GM18517 (cell line): ENCODE measurements at regions not wholly inside any gene's neighbourhood (a gene's known extent, or its start where the extent isn't known, plus 50 kb on each side); places are given as distances from the start of the nearest gene placed in this dataset.

Experiments used
- ATAC-seq: cut with Tn5 transposase; IDR thresholded peaks from one replicate; pipeline ENCODE4 v1.9.1; 2021; ENCODE audit warnings: mild to moderate bottlenecking, moderate library complexity; ENCODE audit not compliant: unreplicated experiment

DNA sequence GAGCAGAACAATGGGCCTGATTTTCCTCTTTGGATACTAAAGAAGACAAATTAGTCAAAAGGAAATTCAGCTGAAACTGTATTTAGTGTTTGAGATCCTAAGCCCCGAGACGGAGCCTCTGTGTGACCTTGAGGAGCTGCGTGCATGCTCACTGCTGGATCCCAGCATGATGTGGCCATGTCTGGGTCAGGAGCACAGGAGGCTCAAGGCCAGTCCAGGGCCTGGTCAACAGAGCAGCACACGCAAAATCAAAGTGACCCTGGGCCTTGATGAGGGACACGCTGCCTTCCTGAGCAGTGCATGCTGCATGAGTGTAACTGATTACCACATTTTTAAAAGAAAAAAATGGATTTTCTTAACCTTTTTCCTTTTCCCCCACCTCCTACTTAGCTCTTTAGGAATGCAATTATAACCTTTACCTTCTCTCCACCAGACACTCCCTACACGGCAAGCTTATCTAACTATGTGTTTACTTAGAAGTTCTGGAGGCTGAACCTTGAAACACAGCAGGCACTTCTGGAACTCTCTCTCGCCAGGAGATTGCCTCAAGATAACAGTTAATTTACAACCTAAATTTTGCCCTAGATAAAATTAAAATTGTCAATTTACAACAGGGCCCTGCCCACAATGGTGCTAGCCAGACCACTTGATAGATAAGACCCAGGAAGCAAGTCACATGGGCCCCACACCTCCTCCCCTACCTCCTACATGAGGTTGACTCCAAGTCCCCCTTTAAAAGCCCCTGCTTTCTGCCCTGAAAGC lies 144.6 kb downstream of the LRIG2 start:
- ATAC-seq = no peak

DNA sequence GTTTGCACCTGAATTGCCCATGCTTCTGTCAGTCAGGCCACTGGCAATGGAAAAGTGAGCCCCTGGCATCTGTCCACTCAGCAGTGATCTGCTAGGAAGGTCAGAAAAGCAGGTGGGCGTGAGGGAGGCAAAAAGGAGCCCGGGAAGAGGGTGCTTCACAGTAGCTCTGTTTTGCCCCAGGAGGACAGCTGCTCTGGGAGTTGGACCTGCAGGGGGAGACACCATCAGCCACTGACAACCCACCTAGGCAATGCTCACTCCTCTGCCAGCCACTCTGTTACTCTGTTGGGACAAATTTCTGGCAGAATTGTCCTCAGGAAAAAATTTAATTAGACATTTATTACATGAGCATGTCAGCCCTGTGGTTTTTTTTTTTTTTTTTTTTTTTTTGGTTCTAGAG lies 146.4 kb downstream of the LRIG2 start:
- no peak for ATAC-seq

DNA sequence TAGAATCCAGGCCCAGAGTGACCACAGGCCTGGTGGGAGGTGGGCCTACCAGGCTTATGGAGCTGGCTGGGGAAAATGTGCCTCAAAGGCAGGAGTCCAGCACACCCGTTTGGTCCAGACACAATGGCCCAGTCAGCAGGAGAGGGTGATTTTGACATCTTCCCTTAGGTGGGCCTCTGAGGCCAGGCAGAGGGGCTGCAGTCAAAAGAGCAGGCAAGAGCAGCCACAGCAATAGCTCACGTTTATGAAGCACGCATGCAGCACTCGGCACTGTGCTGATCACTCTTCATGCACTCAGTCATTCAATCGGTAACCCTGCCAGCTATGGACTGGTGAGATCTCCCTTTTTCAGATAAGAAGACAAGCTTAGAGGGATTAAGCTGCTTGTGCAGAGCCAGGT lies 146.8 kb downstream of the LRIG2 start:
- no peak for ATAC-seq

DNA sequence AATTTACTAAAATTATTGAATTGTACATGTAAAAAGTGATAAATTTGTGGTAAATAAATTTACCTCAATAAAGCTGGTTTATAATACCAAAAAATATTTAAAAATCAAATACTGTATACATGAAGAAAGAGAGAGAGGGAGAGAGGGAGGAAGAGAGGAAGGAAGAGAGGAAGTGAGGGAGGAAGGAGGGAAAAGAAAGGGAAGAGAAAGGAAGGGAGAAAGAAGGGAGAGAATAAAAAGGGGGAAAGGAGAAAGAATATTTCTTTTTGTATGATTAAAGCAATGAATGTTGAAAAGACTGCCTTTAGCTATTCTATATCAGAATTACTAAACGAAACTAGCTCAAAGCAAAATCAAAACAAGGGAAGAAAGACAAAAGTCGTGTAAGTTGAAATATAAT lies 150.0 kb downstream of the LRIG2 start:
- ATAC-seq = no peak

DNA sequence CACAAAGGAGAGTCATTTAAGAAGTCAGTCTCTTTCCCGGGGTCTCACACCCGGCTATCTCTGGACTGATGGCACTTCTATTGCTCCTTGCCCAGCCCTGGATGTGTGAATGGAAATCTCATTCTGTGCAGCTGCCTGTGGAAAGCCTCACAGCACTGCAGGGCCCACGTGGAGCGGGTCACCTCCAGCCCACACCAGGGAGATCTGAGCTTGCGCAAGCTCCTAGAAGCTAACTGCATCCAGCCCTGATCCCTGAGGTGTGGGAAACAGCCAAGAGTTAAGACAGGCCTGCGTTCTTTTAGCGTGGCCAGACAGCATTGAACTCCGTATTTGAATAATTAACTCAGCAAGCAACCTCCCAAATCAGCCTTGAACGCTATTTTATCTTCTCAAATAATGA lies 150.5 kb downstream of the LRIG2 start:
- ATAC-seq = no peak

DNA sequence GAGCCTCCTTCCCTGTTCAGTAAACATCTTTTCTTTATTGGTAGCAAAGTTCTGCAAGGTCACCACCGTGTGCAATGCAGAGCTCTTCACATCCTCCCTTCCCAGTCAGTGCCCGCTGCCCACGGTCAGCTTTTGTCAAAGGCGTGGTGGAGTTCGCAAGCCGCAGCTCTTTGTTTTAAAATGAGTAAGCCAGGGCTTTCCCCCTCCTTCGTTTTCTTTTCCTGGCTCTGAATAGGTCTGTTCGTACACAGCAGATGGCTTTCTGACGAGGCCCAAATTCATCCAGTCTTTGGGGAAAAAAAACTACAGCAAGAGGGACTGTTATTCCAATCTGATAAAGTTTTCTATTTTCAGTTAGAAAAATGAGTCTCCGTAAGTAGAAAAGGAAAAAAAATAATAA lies 153.2 kb downstream of the LRIG2 start:
- no peak for ATAC-seq

DNA sequence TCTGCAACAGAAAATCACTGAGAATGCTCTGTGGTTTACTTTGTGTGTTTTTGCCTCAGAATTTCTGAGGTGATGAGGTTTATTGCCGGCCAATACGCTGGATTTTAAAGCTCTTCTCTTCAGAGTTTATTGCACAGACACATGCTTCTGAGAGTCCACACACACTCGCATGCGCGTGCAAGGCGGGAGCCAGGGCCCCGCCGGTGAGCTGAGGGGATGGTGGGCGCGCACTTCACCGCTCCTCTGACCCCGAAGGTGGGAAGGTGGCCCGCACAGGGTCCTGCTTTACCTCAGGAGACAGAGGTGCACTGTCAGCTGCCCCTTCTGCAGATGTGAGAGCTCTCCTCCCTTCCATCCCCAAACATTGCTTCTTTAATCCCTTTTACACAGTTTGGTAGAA lies 158.4 kb upstream of the MAGI3 start:
- ATAC-seq = no peak

DNA sequence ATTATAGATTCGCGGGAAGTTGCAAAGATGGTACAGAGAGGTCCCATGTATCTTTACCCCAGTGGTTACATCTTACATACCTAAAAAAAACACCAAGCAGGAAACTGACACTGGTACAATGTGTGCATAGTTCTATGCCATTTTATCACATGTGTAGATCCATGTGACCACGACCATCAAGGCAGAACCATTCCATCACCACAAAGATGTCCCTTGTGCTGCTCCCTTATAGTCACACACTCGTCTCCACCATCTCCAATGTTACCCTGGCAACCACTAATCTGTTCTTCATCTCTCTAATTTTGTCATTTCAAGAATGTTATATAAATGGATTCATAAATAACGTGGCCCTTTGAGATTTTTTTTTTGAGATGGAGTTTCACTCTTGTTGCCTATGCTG lies 156.9 kb upstream of the MAGI3 start:
- ATAC-seq = no peak

DNA sequence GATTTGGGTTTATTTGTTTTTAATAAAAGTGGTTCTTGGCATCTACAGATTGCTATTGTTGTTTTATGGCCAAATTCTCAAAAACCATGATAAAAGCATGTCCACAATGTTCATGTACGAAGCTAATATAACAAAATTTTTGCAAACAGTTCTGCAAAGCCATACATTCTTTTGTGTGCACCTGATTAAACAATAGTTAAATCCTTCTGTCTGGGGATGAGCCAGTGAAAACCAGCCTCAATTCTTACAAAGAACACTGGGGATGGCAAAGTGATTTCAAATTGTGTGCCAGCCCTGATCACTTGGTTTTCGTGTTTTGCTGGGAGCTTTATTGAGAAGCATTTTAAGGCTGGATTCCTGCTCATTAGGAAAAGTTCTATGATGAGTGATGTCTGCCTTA lies 149.1 kb upstream of the MAGI3 start:
- no peak for ATAC-seq

DNA sequence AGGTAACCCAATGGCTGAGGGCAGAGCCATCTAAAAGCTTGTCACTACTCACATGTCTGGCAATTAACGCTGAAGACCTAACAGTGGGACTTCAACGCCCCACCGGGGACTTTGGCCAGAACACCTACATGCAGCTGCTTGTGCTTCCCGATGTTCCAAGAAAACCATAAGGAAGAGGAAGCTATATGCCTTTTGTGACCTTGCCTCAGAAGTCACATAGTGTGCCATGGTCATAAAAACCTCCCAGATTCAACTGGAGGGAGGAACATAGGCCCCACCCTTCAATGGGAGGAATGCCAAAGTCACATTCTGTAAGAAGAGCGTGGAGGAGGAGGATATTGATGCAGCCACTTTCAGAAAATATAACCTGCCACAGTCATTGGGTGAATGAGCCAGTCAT lies 147.8 kb upstream of the MAGI3 start:
- ATAC-seq = no peak

DNA sequence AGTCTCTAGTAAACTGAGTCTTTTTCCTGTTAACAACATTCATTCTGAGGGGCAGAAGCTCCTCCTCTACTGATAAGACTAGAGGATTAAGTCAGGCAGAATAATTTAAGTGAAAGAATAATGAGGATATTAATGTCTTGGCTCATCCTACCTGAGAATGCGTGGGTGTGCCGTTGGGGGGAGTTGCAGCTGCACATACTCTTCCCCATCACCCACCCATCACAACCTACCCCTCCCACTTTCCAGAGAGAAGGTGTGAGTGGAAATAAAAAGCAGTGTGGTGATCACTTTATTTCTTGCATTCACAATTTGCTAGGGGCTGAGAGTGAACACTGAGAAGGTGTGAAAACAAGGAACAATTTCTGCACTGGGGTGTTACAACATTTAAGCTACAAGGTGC lies 146.8 kb upstream of the MAGI3 start:
- no peak for ATAC-seq

DNA sequence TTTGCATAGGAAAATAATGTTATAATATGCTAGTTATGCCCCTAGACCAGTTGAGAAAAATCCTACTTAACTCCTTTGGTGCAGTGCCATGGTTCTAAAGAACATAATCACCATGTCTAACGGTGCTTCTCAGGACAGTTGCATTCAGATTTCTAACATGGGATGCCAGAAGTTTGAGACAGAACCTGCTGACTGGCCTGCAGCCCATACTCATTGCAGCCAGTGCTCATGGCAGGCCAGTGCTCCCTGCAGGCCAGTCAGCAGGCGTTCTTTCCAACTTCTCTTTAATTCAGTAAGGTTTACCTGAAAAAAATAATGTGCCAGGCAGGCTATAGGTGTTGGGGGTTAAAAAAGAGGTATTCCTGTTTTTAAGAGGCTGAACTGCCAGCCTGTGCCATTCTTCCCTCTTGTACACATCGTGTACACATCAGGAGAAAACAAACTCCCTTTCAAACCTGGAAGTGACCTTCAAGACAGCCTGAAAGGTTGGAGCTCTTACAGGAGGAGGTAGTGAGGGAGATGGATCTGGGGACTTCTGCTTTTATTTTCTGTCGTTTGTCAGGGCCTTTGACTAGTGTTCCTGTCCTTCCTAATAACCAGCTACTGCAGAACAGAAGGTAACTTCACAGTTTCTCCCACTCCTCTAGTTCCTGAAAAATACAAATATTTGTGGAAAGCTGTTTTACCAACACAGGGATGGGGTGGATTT lies 146.0 kb upstream of the MAGI3 start:
- ATAC-seq = no peak

DNA sequence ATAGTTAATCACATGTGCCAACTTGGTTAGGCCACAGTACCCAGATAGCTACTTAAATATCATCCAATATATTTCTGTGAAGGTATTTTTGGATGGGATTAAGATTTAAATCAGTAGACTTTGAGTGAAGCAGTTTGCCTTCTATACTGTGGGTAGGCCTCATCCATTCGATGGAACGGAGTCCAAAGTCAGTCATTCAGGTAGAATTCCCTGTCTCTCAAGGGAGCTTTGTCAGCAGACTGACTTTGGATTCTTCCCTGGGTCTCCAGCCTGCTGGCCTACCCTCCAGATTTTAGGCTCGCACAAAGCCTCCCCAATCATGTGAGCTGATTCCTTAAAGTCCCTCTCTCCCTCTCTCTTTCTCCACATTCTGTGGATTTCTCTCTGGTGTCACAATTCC lies 145.1 kb upstream of the MAGI3 start:
- no peak for ATAC-seq

DNA sequence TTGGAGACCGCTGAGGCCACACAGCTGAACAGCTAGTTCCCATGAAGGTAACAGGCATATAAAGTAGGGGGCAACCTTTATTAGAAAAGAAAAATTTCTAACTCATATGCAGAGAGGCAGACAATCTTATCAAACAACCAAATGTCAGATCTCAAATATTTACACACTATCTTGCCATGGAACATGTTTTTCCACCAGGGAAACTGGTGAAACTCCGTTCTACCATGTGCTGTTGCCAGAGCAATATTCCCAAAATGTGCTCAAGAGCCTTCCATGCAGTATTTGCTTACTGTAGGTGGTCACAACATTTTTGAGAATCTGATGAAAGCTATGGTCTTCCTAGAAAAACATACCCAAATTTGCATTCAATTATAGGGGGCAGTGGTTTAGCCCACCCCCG lies 143.4 kb upstream of the MAGI3 start:
- ATAC-seq = no peak

DNA sequence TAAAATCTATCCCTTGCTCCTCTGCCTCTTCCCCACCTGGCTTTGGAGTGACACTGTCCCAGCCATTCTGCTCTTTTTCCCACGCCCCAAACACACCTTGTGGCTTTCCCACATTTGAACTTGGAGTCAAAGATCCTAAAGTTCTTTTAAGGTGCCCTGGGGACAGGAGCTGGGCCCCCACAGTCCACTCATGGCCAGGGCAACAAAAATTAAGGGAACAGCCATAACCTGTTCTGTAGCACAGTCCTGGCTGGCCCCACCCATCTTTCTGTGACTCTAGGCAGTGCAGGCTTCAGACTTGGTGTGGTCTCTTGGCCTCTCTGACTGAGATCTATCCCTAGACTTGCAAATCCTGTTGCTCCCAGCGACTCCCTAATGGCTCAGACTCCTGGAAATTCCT lies 143.0 kb upstream of the MAGI3 start:
- ATAC-seq = no peak

DNA sequence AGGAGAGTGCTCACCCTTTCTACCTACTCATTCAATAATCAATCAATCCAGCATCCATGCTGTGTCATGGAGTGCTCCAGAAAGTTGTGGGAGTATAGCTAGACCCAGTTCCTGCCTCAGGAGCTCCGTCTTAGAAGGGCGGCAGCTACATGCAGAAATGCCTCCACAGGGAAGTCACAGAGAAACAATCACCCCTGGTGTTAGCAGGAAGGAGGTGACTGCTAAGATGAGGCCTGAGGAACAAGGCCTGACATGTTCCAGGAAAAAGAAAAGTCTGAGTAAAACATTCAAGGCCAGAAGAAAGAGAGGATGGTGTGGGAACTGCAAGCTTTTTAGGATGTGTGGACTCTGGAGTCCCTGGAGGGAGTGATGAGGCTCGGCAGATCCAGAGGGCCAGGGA lies 142.5 kb upstream of the MAGI3 start:
- ATAC-seq = no peak

DNA sequence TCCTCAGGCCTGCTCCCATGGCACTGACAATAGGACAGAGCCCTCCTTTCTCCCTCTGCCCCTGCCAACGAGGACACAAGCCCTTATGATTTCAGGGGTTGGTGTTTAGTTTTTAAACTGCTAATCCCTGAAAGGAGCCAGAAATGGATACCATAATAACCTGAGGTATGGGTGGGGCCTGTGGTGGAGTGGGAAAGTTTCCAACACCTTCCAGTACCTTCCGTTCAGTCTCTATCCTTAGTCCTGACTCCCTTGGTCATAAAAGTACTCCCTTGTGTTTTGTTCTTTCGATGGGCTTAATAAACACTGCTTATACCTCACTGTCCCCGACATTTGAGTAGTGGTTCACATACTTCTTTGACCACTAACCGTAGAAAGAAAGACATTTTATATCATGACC lies 141.8 kb upstream of the MAGI3 start:
- ATAC-seq = no peak

DNA sequence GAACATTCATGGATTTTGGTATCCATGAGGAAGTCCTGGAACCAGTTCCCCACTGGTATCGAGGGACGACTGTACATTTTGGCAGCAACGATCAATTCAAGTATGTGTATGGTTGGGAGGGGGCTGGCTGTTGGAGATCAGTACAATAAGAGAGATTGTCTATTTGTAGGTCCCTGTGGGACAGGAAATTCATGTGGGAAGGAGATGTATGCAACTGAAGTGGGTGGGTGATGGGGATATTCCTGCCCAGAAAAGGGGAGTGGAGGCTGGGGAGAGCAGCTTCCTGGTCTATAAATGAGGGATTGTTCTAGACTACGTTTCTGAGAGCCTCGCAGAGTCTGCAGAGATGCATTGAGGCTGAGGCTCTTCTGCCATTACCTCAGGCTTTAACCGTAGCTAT lies 140.2 kb upstream of the MAGI3 start:
- ATAC-seq = no peak

DNA sequence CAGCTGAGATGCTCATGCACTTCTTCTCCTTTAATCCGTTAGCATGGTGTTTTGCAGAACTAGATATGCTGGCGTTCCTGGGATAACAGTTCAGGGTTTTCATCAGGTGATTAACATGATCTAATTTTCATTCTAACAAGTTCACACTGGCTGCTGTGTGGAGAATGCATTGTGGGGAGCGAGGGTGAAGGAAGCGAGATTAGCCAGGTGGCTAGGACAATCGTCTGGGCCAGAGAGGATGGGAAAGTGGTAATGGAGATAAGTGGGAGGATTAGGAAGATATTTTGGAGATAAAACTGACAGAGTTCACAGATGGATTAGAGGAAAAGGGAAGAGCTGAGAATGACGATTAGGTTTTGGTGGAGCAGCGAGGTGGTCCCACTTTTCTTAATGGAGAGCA lies 138.1 kb upstream of the MAGI3 start:
- ATAC-seq = no peak

DNA sequence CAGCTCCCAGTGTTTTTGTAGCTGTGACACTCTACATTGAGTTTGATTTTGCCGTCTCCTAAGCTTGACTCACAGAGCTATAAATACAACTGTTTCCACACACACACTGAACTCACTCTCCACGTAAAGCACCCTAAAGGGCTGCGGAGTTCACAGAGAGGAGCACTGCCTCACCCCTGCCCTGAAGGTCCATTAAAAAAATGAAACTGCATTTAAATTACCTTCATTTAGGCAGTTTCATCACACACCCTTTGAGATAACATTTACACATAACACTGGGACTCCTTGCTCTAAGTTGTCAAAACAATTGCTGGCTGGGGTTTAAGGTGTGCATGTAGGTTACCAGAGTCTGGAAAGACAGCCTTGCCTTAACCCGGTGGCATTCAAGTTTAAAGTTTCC lies 137.1 kb upstream of the MAGI3 start:
- no peak for ATAC-seq

DNA sequence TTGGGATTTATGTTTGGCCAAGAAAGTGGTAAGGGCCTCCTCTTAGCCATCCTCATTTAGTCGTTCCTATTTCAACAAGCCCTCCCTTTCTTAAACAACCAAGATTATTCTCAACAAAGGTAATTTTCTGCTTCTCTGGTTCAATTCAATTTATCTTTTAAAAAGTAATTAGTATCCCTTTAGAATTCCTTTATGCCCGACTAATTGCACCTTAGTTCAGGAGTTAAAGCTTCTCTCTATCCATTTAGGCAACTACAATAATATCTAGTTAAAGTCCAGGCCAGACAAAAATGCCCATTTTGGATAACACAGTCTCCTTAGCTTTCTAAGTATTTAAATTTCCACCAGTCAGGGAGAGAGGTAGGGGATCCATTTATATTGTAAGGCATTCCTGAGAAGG lies 136.7 kb upstream of the MAGI3 start:
- no peak for ATAC-seq

DNA sequence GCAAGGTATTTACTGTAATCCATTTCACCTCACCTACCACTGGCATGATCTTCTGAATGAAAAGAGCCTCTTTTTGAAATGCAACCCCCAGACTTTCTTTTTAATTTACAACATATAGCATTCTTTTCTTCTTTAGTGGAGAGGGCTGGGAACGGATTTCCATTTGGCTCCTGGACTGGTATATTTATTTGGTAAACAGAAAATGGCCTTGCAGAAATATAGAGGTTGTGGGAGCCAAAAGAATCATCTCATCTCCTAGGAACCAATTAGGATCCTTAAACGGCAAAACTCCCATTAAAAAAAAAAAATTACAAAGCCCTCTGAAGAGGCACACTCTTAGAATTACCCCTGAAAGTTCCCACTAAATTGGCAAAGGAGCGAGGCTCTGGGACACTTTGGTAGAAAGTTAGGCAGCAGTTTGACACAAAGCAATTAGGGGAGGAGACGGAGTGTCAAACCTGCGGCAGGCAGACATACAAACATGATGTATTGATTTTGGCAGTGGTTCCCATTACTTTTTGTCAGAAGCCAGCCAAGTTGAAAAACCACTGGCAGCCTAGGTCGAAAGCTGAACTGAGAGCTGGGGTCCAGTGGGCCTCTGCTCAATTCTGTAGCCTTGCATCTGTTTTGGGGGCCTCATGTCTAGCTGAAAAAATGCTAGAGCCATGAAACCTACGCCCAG lies 135.1 kb upstream of the MAGI3 start:
- ATAC-seq = no peak
